IMR-90 (cell line): ENCODE measurements at regions not wholly inside any gene's neighbourhood (a gene's known extent, or its start where the extent isn't known, plus 50 kb on each side); places are given as distances from the start of the nearest gene placed in this dataset.
A peak's percentile ranks its signal among the peaks of the same experiment; 100 is the strongest.

Source experiments
- ATAC-seq: fragments of 200-7000 bp; cut with Tn5 transposase; 2 replicates; pipeline ENCODE4 v1.9.1; 2020; ENCODE audit warnings: low read depth, mild to moderate bottlenecking, moderate library complexity
- BruUV-seq: library from RNA; stranded (reverse); fragments of 400-500 nt; replicated peaks from 2 replicates; lab custom pipeline; 2021; lab: Mats Ljungman, UMichigan
- CTCF ChIA-PET: fragments of 300-600 bp; formaldehyde crosslinking; extraction: SDS; loops from one replicate; lab custom pipeline; 2021; ENCODE audit warnings: antibody characterized with exemption; lab: Yijun Ruan, JAX
- POLR2A ChIA-PET: fragments of 300-600 bp; sonication (Branson Sonifier 250); formaldehyde crosslinking; loops from one replicate; lab custom pipeline; 2022; ENCODE audit warnings: antibody characterized with exemption; ENCODE audit not compliant: unreplicated experiment; lab: Charles Lee
- DNase-seq: peaks from one replicate; pipeline ENCODE4 v3.0.0; 2013
- H2AFZ ChIP-seq: replicated peaks from 2 replicates; pipeline ENCODE3; 2013; ENCODE audit warnings: low read length, mild to moderate bottlenecking; ENCODE audit not compliant: poor library complexity
- H2AK5ac ChIP-seq: 2 replicates; pipeline ENCODE4 v1.6.1; 2013; ENCODE audit warnings: low read depth, low read length, inconsistent platforms
- H2AK9ac ChIP-seq: replicated peaks from 2 replicates; pipeline ENCODE3; 2013; ENCODE audit warnings: mild to moderate bottlenecking, low read depth, low read length, moderate library complexity; ENCODE audit not compliant: poor library complexity
- H2BK120ac ChIP-seq: 2 replicates; pipeline ENCODE4 v1.6.1; 2013; ENCODE audit warnings: low read depth, low read length, inconsistent platforms
- H2BK15ac ChIP-seq: 3 replicates; pipeline ENCODE4 v1.6.1; 2013; ENCODE audit warnings: low read depth, low read length, inconsistent platforms
- H2BK20ac ChIP-seq: 2 replicates; pipeline ENCODE4 v1.6.1; 2013; ENCODE audit warnings: low read depth, mild to moderate bottlenecking, inconsistent platforms, low read length, moderate library complexity
- H2BK5ac ChIP-seq: 2 replicates; pipeline ENCODE4 v1.6.1; 2013; ENCODE audit warnings: mild to moderate bottlenecking, low read depth, low read length, inconsistent platforms; ENCODE audit not compliant: poor library complexity, severe bottlenecking
- H3K14ac ChIP-seq: replicated peaks from 2 replicates; pipeline ENCODE4 v1.6.1; 2013; ENCODE audit warnings: low read depth, low read length, inconsistent platforms
- H3K18ac ChIP-seq: 2 replicates; pipeline ENCODE4 v1.6.1; 2013; ENCODE audit warnings: low read depth, low read length, control low read depth
- H3K23ac ChIP-seq: 2 replicates; pipeline ENCODE4 v1.6.1; 2013; ENCODE audit warnings: low read depth, low read length, inconsistent platforms
- H3K27ac ChIP-seq: 2 replicates; pipeline ENCODE4 v1.5.1; 2013; ENCODE audit warnings: mild to moderate bottlenecking, control low read depth, low read length; ENCODE audit not compliant: insufficient read depth
- H3K27me3 ChIP-seq: 2 replicates; pipeline ENCODE4 v1.6.1; 2013; ENCODE audit warnings: low read length; ENCODE audit not compliant: control insufficient read depth, insufficient read depth
- H3K36me3 ChIP-seq: 2 replicates; pipeline ENCODE4 v1.6.1; 2013; ENCODE audit warnings: low read length, mixed read lengths; ENCODE audit not compliant: control insufficient read depth, insufficient read depth
- H3K4ac ChIP-seq: 2 replicates; pipeline ENCODE4 v1.6.1; 2013; ENCODE audit warnings: low read depth, low read length, inconsistent platforms
- H3K4me1 ChIP-seq: 2 replicates; pipeline ENCODE4 v1.6.1; 2013; ENCODE audit warnings: low read length, mixed read lengths; ENCODE audit not compliant: control insufficient read depth, insufficient read depth
- H3K4me2 ChIP-seq: 2 replicates; pipeline ENCODE4 v1.6.1; 2013; ENCODE audit warnings: low read depth, mild to moderate bottlenecking, control low read depth, low read length, moderate library complexity
- H3K4me3 ChIP-seq: 2 replicates; pipeline ENCODE4 v1.5.1; 2013; ENCODE audit warnings: low read depth, mild to moderate bottlenecking, control low read depth, low read length, moderate library complexity; ENCODE audit not compliant: insufficient read depth
- H3K56ac ChIP-seq: 2 replicates; pipeline ENCODE4 v1.6.1; 2013; ENCODE audit warnings: low read length, inconsistent platforms; ENCODE audit not compliant: insufficient read depth; ENCODE audit errors: extremely low read depth
- H3K79me1 ChIP-seq, 2 experiments: 2 replicates each; pipeline ENCODE4 v1.6.1; 2013; ENCODE audit warnings: low read length in 2 of 2, inconsistent platforms in 1 of 2, low read depth in 1 of 2
- H3K9ac ChIP-seq: 2 replicates; pipeline ENCODE4 v1.6.1; 2013; ENCODE audit warnings: low read depth, low read length, control low read depth
- H3K9me1 ChIP-seq: 2 replicates; pipeline ENCODE4 v1.6.1; 2013; ENCODE audit warnings: low read length, inconsistent platforms; ENCODE audit not compliant: insufficient read depth
- H3K9me3 ChIP-seq: 2 replicates; pipeline ENCODE4 v1.6.1; 2013; ENCODE audit warnings: low read length; ENCODE audit not compliant: control insufficient read depth, insufficient read depth
- H4K20me1 ChIP-seq: 2 replicates; pipeline ENCODE4 v1.6.1; 2013; ENCODE audit warnings: low read length, inconsistent platforms; ENCODE audit not compliant: insufficient read depth
- H4K5ac ChIP-seq: 2 replicates; pipeline ENCODE4 v1.6.1; 2013; ENCODE audit warnings: mild to moderate bottlenecking, low read depth, low read length, control low read depth
- H4K8ac ChIP-seq, 2 experiments: 2 replicates each; pipeline ENCODE4 v1.6.1; 2013; ENCODE audit warnings: low read depth in 2 of 2, low read length in 2 of 2, control low read depth in 1 of 2, inconsistent platforms in 1 of 2
- H4K91ac ChIP-seq: 2 replicates; pipeline ENCODE4 v1.6.1; 2013; ENCODE audit warnings: low read depth, low read length, inconsistent platforms; ENCODE audit not compliant: insufficient read depth
- MXI1 ChIP-seq: IDR thresholded peaks from 2 replicates; pipeline ENCODE4 v1.6.1; 2012; ENCODE audit warnings: low read depth, mild to moderate bottlenecking, low read length, moderate library complexity, borderline replicate concordance
- WGBS, 2 experiments: methylation state at CpG; one replicate each; pipeline versions ENCODE4 v1.1.5 to v1.1.7; 2013; ENCODE audit warnings: missing lambda C conversion rate in 2 of 2; ENCODE audit not compliant: insufficient read length in 1 of 2; ENCODE audit errors: extremely low coverage in 2 of 2; 5-methylcytosine and 5-hydroxymethylcytosine counted together
- dilution Hi-C: fragments of 300-500 bp; cut with HindIII; formaldehyde crosslinking; loops from one replicate; pipeline ENCODE4 v1.14.3; 2018; ENCODE audit warnings: low sequenced_read_pairs; ENCODE audit not compliant: unreplicated experiment
- in situ Hi-C: fragments of 300-500 bp; cut with MboI; formaldehyde crosslinking; loops from 3 replicates; pipeline ENCODE4 v1.14.3; 2019; ENCODE audit warnings: low sequenced_read_pairs, inconsistent platforms, mixed read lengths
- intact Hi-C: fragments of 100-400 bp; cut with micrococcal nuclease; formaldehyde crosslinking; loops from 2 replicates; pipeline ENCODE4 v1.10.0; 2022
- TF ChIP-seq, protein P1 (sequence below): conservative IDR thresholded peaks from 2 replicates; pipeline ENCODE4 v1.5.1; 2012; ENCODE audit warnings: mild to moderate bottlenecking, low read depth, low read length, improper control_type of control experiment

DNA sequence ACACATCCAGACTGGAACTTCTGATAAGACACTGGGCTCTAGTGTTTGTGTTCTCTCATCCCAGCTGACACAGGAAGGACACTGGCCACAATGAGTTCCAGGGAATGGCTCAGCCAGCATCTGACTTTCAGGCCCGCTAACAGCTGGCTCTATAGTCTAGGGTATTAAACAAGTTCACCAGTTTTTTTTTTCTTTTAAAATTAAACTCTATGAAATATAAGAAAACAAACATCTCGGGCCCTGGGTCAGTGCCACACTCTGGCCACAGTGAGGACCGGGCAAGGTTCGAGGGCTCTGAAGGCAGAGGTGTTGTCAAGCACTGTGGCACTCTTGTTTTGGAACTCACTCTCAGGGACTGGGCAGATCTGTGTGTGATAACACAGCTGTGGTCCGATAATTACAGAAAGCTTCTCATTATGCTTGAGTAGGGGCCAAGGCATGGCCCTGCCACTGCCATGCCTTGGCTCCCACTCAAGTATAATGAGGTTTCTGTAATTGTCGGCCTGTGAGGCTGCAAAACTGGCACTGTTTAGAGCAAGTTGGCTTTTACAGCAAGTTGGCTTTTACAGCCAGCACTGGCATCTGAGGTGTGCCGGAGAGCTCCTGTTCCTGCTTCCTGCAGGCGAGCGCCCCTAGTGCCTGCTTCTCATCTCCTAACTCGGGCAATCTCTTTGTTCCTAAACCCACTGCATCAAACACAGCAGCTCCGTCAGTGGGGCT is 62.8 kb downstream of the PPP1R2C start:
- 80% methylated on average over 1 of the region's 11 CpGs; no CpG with 5 or more reads in 1 of the 2 experiments for WGBS, 2 experiments
- Histone ChIP-seq H2AFZ (no peak overlapping the region), H3K36me3 (no peaks in the 10 kb centered on the region), H2BK5ac (no peak overlapping the region), H3K27me3 (no peaks in the 10 kb centered on the region), H3K9me1 (no peaks in the 10 kb centered on the region), H3K4me2 (no peak overlapping the region), H3K4me1 (no peaks in the 10 kb centered on the region), H3K9ac (no peak overlapping the region), H3K79me1 (no peaks in the 10 kb centered on the region), H2AK9ac (no peak overlapping the region), H3K4ac (no peak overlapping the region), H3K14ac (no peak overlapping the region), H4K8ac (no peak overlapping the region), H3K23ac (no peak overlapping the region), H3K27ac (no peak overlapping the region), H4K5ac (no peak overlapping the region), H2BK15ac (no peak overlapping the region), H3K18ac (no peak overlapping the region), H3K56ac (no peak overlapping the region), H4K20me1 (no peaks in the 10 kb centered on the region), H3K4me3 (no peak overlapping the region), H2BK120ac (no peak overlapping the region), H2AK5ac (no peak overlapping the region), H3K9me3 (no peaks in the 10 kb centered on the region), H2BK20ac (no peak overlapping the region), H4K91ac (no peak overlapping the region)
- BruUV-seq: no TSS peak
- in situ Hi-C loops (no loop called here), intact Hi-C loops (no loop called here), dilution Hi-C loops (no loop called here)
- no peak for TF ChIP-seq MXI1
- TF ChIP-seq, protein P1, sequence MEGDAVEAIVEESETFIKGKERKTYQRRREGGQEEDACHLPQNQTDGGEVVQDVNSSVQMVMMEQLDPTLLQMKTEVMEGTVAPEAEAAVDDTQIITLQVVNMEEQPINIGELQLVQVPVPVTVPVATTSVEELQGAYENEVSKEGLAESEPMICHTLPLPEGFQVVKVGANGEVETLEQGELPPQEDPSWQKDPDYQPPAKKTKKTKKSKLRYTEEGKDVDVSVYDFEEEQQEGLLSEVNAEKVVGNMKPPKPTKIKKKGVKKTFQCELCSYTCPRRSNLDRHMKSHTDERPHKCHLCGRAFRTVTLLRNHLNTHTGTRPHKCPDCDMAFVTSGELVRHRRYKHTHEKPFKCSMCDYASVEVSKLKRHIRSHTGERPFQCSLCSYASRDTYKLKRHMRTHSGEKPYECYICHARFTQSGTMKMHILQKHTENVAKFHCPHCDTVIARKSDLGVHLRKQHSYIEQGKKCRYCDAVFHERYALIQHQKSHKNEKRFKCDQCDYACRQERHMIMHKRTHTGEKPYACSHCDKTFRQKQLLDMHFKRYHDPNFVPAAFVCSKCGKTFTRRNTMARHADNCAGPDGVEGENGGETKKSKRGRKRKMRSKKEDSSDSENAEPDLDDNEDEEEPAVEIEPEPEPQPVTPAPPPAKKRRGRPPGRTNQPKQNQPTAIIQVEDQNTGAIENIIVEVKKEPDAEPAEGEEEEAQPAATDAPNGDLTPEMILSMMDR: peak; percentile 24
- DNase-seq: no peak
- CTCF ChIA-PET: interaction anchor here (0.7 to 1.3 kb wide), 3 partner anchors 9 to 127 kb away, joined by 3 to 4 read pairs (median 3); no protein-coding TSS in a partner anchor
- POLR2A ChIA-PET: no interaction called here
- ATAC-seq: no peak
